A673 (cell line): ENCODE measurements at regions not wholly inside any gene's neighbourhood (a gene's known extent, or its start where the extent isn't known, plus 50 kb on each side); places are given as distances from the start of the nearest gene placed in this dataset.

ENCODE experiments used
- BruUV-seq: library from RNA; stranded (reverse); fragments of 400-500 nt; replicated peaks from 2 replicates; lab custom pipeline; 2021; lab: Mats Ljungman, UMichigan
- CTCF ChIA-PET: fragments of 300-600 bp; sonication (Branson Sonifier 250); formaldehyde crosslinking; loops from one replicate; lab custom pipeline; 2022; ENCODE audit warnings: antibody characterized with exemption; lab: Charles Lee
- POLR2A ChIA-PET: fragments of 300-600 bp; sonication (Branson Sonifier 250); formaldehyde crosslinking; loops from one replicate; lab custom pipeline; 2022; ENCODE audit warnings: antibody characterized with exemption; ENCODE audit not compliant: low non-redundant PET; lab: Charles Lee
- DNase-seq: peaks from one replicate; pipeline ENCODE4 v3.0.0-alpha.2; 2015; ENCODE audit warnings: low spot score
- H3K27ac ChIP-seq: fragments of 200-600 bp; sonication (generic); 2 replicates; pipeline ENCODE4 v1.5.1; 2016; ENCODE audit warnings: mixed run types, low read depth, mild to moderate bottlenecking, mixed read lengths, antibody characterized with exemption, low read length; ENCODE audit not compliant: poor library complexity, severe bottlenecking
- H3K27me3 ChIP-seq: fragments of 200-600 bp; sonication (generic); replicated peaks from 2 replicates; pipeline ENCODE4 v1.6.1; 2017; ENCODE audit warnings: mixed run types, low read depth, mild to moderate bottlenecking, mixed read lengths, antibody characterized with exemption, low read length; ENCODE audit not compliant: insufficient read depth, poor library complexity
- H3K36me3 ChIP-seq: fragments of 200-600 bp; sonication (generic); 2 replicates; pipeline ENCODE4 v1.6.1; 2016; ENCODE audit warnings: mixed run types, mild to moderate bottlenecking, mixed read lengths, antibody characterized with exemption, low read length; ENCODE audit not compliant: insufficient read depth, poor library complexity, severe bottlenecking
- H3K4me1 ChIP-seq: fragments of 200-600 bp; sonication (generic); 2 replicates; pipeline ENCODE4 v1.6.1; 2017; ENCODE audit warnings: mixed run types, mild to moderate bottlenecking, mixed read lengths, antibody characterized with exemption, low read length; ENCODE audit not compliant: insufficient read depth, poor library complexity, severe bottlenecking
- H3K4me3 ChIP-seq: fragments of 200-600 bp; sonication (generic); 2 replicates; pipeline ENCODE4 v1.5.1; 2016; ENCODE audit warnings: low read depth, mixed run types, mild to moderate bottlenecking, mixed read lengths, low read length; ENCODE audit not compliant: poor library complexity, severe bottlenecking
- H3K9me3 ChIP-seq: fragments of 200-600 bp; sonication (generic); 2 replicates; pipeline ENCODE4 v1.6.1; 2016; ENCODE audit warnings: mixed run types, low read depth, mild to moderate bottlenecking, mixed read lengths, antibody characterized with exemption, low read length; ENCODE audit not compliant: poor library complexity, severe bottlenecking
- CTCF ChIP-seq: fragments of 300-800, 200-600 bp; sonication (generic); conservative IDR thresholded peaks from 2 replicates; pipeline ENCODE4 v1.5.1; 2017; ENCODE audit warnings: low read depth, mild to moderate bottlenecking, antibody characterized with exemption, low read length, moderate library complexity, mixed read lengths
- EZH2 ChIP-seq: fragments of 200-600 bp; sonication (generic); IDR thresholded peaks from 2 replicates; pipeline ENCODE4 v1.6.1; 2017; ENCODE audit warnings: borderline replicate concordance, low read depth, mild to moderate bottlenecking, mixed read lengths, antibody characterized with exemption, low read length; ENCODE audit not compliant: poor library complexity, severe bottlenecking
- intact Hi-C: fragments of 100-400 bp; cut with micrococcal nuclease; formaldehyde crosslinking; loops from one replicate; pipeline ENCODE4 v1.10.0; 2022; ENCODE audit not compliant: unreplicated experiment

GRCh38 chr12:124393831-124394230, 98.9 kb downstream of the RFLNA start:
- intact Hi-C loops: no loop called here
- POLR2A ChIA-PET: no interaction called here
- peaks cover 39% of the 10 kb centered on the region for H3K36me3 ChIP-seq
- DNase-seq: no peak
- CTCF ChIA-PET: no interaction called here
- no peak overlapping the region for H3K4me3 ChIP-seq
- no TSS peak for BruUV-seq
- TF ChIP-seq CTCF: no peak
- H3K4me1 ChIP-seq: peaks cover 37% of the 10 kb centered on the region
- no peak overlapping the region for H3K27ac ChIP-seq
- no peaks in the 10 kb centered on the region for H3K27me3 ChIP-seq
- no peaks in the 10 kb centered on the region for H3K9me3 ChIP-seq

- no peaks in the 10 kb centered on the region for H3K9me3 ChIP-seq
- intact Hi-C loops: no loop called here
- no peaks in the 10 kb centered on the region for H3K27me3 ChIP-seq
- no TSS peak for BruUV-seq
- no peak for DNase-seq
- POLR2A ChIA-PET: no interaction called here
- peak overlapping the region; percentile 56 for H3K27ac ChIP-seq
- CTCF ChIA-PET: no interaction called here
- H3K4me1 ChIP-seq: peaks cover 38% of the 10 kb centered on the region
- H3K4me3 ChIP-seq: no peak overlapping the region
- TF ChIP-seq EZH2 (no peak), CTCF (no peak)
- H3K36me3 ChIP-seq: peaks cover 36% of the 10 kb centered on the region
Observed at GRCh38 chr12:124393414-124393790, 98.5 kb downstream of the RFLNA start.

- Histone ChIP-seq H3K9me3 (no peaks in the 10 kb centered on the region), H3K36me3 (peaks cover 31% of the 10 kb centered on the region), H3K27ac (peak overlapping the region; percentile 56), H3K4me3 (no peak overlapping the region), H3K27me3 (no peaks in the 10 kb centered on the region), H3K4me1 (peaks cover 38% of the 10 kb centered on the region)
- POLR2A ChIA-PET: no interaction called here
- intact Hi-C loops: no loop called here
- TF ChIP-seq EZH2 (no peak), CTCF (no peak)
- no TSS peak for BruUV-seq
- CTCF ChIA-PET: no interaction called here
- DNase-seq: peak; percentile 57
Observed at GRCh38 chr12:124392667-124393413, 97.9 kb downstream of the RFLNA start.
